ENCODE measurements at regions not wholly inside any gene's neighbourhood (a gene's known extent, or its start where the extent isn't known, plus 50 kb on each side); places are given as distances from the start of the nearest gene placed in this dataset.
A peak's percentile ranks its signal among the peaks of the same experiment; 100 is the strongest.

DNA sequence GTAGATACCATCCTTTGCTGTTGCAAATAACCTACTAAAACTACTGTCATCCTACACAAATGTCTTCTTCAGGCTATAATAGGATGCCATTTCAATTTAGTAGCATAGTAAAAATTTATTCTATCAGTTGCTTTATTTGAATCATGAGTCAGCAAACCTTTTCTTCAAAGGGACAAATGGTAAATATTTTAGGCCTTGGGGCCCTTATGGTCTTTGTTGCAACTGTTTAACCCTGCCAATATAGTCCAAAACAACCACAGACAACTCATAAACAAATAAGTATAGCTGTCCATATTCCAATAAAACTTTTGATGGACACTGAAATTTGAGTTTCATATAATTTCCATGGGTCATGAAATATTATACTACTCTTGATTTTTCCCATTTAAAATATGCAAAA lies 54.0 kb upstream of the CCBE1 start:
- FAIRE-seq (no peak), DNase-seq (ENCODE audit: low read depth) (no peak)
- TF ChIP-seq, protein P1, sequence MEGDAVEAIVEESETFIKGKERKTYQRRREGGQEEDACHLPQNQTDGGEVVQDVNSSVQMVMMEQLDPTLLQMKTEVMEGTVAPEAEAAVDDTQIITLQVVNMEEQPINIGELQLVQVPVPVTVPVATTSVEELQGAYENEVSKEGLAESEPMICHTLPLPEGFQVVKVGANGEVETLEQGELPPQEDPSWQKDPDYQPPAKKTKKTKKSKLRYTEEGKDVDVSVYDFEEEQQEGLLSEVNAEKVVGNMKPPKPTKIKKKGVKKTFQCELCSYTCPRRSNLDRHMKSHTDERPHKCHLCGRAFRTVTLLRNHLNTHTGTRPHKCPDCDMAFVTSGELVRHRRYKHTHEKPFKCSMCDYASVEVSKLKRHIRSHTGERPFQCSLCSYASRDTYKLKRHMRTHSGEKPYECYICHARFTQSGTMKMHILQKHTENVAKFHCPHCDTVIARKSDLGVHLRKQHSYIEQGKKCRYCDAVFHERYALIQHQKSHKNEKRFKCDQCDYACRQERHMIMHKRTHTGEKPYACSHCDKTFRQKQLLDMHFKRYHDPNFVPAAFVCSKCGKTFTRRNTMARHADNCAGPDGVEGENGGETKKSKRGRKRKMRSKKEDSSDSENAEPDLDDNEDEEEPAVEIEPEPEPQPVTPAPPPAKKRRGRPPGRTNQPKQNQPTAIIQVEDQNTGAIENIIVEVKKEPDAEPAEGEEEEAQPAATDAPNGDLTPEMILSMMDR (IDR thresholded peaks at IDR 0.05; ENCODE audit: insufficient read depth, low read length, severe bottlenecking): no peak
- Histone ChIP-seq H3K27me3 (ENCODE audit: control insufficient read depth, insufficient read depth, low read length) (no peaks in the 10 kb centered on the region), H3K36me3 (ENCODE audit: control insufficient read depth, insufficient read depth, low read length) (no peaks in the 10 kb centered on the region), H3K4me3 (ENCODE audit: low read depth, low read length) (no peak overlapping the region)

GRCh38 chr18:59748628-59749360 lies 51.6 kb upstream of the CCBE1 start:
- Histone ChIP-seq H3K4me3 (ENCODE audit: low read depth, low read length) (no peak overlapping the region), H3K27me3 (ENCODE audit: control insufficient read depth, insufficient read depth, low read length) (no peaks in the 10 kb centered on the region), H3K36me3 (ENCODE audit: control insufficient read depth, insufficient read depth, low read length) (no peaks in the 10 kb centered on the region)
- no peak for FAIRE-seq
- peak; percentile 91 for DNase-seq (ENCODE audit: low read depth)
- TF ChIP-seq, protein P1 (IDR thresholded peaks at IDR 0.05; ENCODE audit: insufficient read depth, low read length, severe bottlenecking): no peak

Measured in bronchial epithelial cell (primary cell).